Heart left ventricle (tissue), 13 donors: ENCODE measurements at regions not wholly inside any gene's neighbourhood (a gene's known extent, or its start where the extent isn't known, plus 50 kb on each side); places are given as distances from the start of the nearest gene placed in this dataset.
"Not testable (repeated sequence)": the region's sequence is repeated elsewhere in the genome, so short reads cannot be mapped to it uniquely, and the experiment has no call there.

Experiments used
- CTCF ChIP-seq, 12 donors: fragments of 200-600 bp; sonication (generic) in 4 of 12; IDR thresholded peaks; one replicate each; pipeline versions ENCODE4 v1.5.0 to v1.8.0; 2018 to 2022; ENCODE audit warnings: antibody characterized with exemption in 12 of 12, mild to moderate bottlenecking in 5 of 12
- POLR2A ChIP-seq, 2 donors: fragments of 450-650 bp; IDR thresholded peaks; one replicate each; pipeline ENCODE4 v1.6.1; 2017; ENCODE audit warnings: antibody characterized with exemption in 2 of 2, mild to moderate bottlenecking in 2 of 2, moderate library complexity in 2 of 2
- donor health status: ischemic (EF 13 %, LVEDD 7.1; RV severe dilation, severe dysfunction).
- donor health status: DM: no; HTN: yes; CAD: no.
- donor health status: DM: no; HTN: no; CAD: no.
- donor health status: ischemic (EF 25% LVEDD 6.9; RV normal size, moderate dysfunction).
- donor health status: ischemic (EF 25% LVEDD 5.7; RV mildly dilated, moderate dysfunction).
- donor health status: ischemic (EF 35%, LVEDD 5.7; RV mildly dilated, moderate dysfunction).
- donor health status: nonischemic (EF 11% LVEDD 7.7; RV severe dilation, severe dysfunction).
- donor health status: DM: yes; HTN: yes; CAD: no.
- donor health status: PGD.
- donor health status: ischemic (EF 29% LVEDD 5.4; RV normal size, mild dysfunction).
- donor health status: nonischemic (EF 23%, LVEDD 6.1; RV moderate dilation, normal function).

GRCh38 chr1:70834365-70834764 is 213.3 kb downstream of the PTGER3 start:
- not testable (repeated sequence) for TF ChIP-seq CTCF, POLR2A (IDR thresholded peaks at IDR 0.05)
